ENCODE measurements at regions not wholly inside any gene's neighbourhood (a gene's known extent, or its start where the extent isn't known, plus 50 kb on each side); places are given as distances from the start of the nearest gene placed in this dataset.

DNA sequence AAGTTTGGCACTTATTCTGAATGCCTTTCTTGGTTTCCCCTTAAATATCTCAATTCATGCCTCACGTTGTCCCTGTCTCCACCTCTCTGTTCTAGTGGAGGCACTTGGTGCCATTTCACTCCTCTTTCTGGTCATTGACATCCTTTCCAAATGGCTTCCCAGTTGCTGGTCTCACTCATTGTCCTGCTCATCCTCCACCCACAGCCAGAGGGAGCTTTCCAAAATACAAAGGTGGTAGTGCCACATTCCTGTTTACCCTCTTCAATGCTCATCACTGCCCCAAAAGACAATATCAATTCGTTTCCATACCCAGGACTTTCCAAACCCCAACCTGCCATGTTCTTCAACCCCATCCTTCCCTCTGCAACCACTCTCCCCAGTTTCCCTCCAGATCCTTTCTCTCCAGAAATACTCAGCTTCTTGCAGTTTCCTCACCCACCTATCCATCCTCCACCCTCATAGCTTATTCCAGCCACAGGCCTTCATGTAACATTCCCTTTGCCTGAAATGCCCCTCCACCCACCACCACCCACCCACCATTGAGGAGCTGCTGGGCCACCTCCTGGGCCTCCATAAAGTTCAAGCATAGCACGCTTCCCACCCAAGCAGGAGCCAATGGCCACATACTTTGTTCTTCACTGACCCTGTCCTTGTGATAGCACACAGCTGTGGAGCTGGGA lies 63.1 kb upstream of the ADRB1 start:
- POLR2A ChIA-PET, result no interaction called here
- TF ChIP-seq L3MBTL2 (conservative IDR thresholded peaks at IDR 0.05), result no peak
- no peak for TF ChIP-seq NFRKB (IDR thresholded peaks at IDR 0.05)
- TF ChIP-seq ELF4 (IDR thresholded peaks at IDR 0.05), result no peak
- TF ChIP-seq LEF1 (IDR thresholded peaks at IDR 0.05; ENCODE audit: borderline replicate concordance), result no peak
- TF ChIP-seq FOXM1 (IDR thresholded peaks at IDR 0.05; ENCODE audit: borderline replicate concordance), result no peak
- no peak for TF ChIP-seq CTBP1 (IDR thresholded peaks at IDR 0.05; ENCODE audit: borderline replicate concordance)
- TF ChIP-seq, protein P1, sequence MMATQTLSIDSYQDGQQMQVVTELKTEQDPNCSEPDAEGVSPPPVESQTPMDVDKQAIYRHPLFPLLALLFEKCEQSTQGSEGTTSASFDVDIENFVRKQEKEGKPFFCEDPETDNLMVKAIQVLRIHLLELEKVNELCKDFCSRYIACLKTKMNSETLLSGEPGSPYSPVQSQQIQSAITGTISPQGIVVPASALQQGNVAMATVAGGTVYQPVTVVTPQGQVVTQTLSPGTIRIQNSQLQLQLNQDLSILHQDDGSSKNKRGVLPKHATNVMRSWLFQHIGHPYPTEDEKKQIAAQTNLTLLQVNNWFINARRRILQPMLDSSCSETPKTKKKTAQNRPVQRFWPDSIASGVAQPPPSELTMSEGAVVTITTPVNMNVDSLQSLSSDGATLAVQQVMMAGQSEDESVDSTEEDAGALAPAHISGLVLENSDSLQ (IDR thresholded peaks at IDR 0.05), result no peak
- no peak for TF ChIP-seq ZNF384 (IDR thresholded peaks at IDR 0.05)
- TF ChIP-seq FOXK2 (IDR thresholded peaks at IDR 0.05), result no peak
- no peak for TF ChIP-seq ARNT (IDR thresholded peaks at IDR 0.05)
- TF ChIP-seq SP1 (IDR thresholded peaks at IDR 0.05), result no peak
- no peak for TF ChIP-seq SUZ12 (IDR thresholded peaks at IDR 0.05)
- TF ChIP-seq HDGF (IDR thresholded peaks at IDR 0.05; ENCODE audit: borderline replicate concordance), result no peak
- TF ChIP-seq TARDBP (IDR thresholded peaks at IDR 0.05), result no peak
- TF ChIP-seq FOXA1 (IDR thresholded peaks at IDR 0.05), result no peak
- no peak for TF ChIP-seq BHLHE40 (IDR thresholded peaks at IDR 0.05; ENCODE audit: borderline replicate concordance)
- no peak for DNase-seq (ENCODE audit: extremely low spot score)
- CTCF ChIA-PET, result interaction anchor here (0.8 to 1.2 kb wide), 2 partner anchors 21 to 122 kb away, joined by 3 read pairs; no protein-coding TSS in a partner anchor

DNA sequence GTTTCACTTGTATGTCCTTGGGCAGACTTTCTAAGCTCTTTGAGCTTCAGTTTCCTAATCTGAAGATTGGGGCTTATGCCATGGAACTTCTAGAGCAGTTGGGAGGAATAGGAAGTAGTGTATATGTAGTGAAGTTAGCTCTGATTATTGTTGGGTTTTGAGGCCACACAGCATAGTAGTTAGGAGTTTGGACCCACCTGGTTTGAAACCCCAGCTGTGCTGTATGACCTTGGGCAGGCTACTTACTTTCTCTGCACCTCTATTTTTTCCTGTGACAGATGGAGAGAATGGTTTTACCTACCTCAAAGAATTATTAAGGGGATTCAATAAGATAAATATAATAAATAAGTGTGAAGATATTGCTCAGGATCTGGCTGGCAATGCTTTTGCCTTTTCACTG lies 61.4 kb upstream of the ADRB1 start:
- no peak for DNase-seq (ENCODE audit: extremely low spot score)
- no peak for TF ChIP-seq CTBP1 (IDR thresholded peaks at IDR 0.05; ENCODE audit: borderline replicate concordance)
- no peak for TF ChIP-seq SUZ12 (IDR thresholded peaks at IDR 0.05)
- no peak for TF ChIP-seq TARDBP (IDR thresholded peaks at IDR 0.05)
- TF ChIP-seq BHLHE40 (IDR thresholded peaks at IDR 0.05; ENCODE audit: borderline replicate concordance), result no peak
- no peak for TF ChIP-seq NFRKB (IDR thresholded peaks at IDR 0.05)
- TF ChIP-seq FOXM1 (IDR thresholded peaks at IDR 0.05; ENCODE audit: borderline replicate concordance), result no peak
- no peak for TF ChIP-seq ZNF384 (IDR thresholded peaks at IDR 0.05)
- TF ChIP-seq ELF4 (IDR thresholded peaks at IDR 0.05), result no peak
- no peak for TF ChIP-seq FOXA1 (IDR thresholded peaks at IDR 0.05)
- no peak for TF ChIP-seq ARNT (IDR thresholded peaks at IDR 0.05)
- TF ChIP-seq SP1 (IDR thresholded peaks at IDR 0.05), result no peak
- TF ChIP-seq, protein P1 (IDR thresholded peaks at IDR 0.05), result no peak
- CTCF ChIA-PET, result no interaction called here
- POLR2A ChIA-PET, result no interaction called here

DNA sequence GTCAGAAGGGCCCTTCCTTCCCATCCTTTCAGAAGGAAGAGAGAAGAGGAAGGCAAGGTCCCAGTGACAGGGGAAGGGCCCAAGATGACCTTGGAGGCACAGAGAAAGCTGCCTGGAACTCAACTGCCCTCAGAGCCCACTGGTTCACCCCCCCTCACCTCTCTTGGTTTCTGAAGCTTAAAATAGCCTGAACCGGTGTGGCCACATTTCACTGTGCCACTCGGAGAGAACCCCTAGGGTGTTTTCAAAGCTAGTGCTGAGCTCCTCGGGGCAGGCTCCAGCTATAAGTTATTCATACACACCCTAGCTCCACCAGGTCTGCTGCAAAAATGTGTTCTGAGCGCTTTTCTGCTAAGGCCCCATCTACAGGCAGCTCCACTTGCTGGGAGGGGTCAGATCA lies 60.9 kb upstream of the ADRB1 start:
- TF ChIP-seq ELF4 (IDR thresholded peaks at IDR 0.05) (no peak), BHLHE40 (IDR thresholded peaks at IDR 0.05; ENCODE audit: borderline replicate concordance) (no peak), LEF1 (IDR thresholded peaks at IDR 0.05; ENCODE audit: borderline replicate concordance) (no peak), FOXM1 (IDR thresholded peaks at IDR 0.05; ENCODE audit: borderline replicate concordance) (no peak), CTBP1 (IDR thresholded peaks at IDR 0.05; ENCODE audit: borderline replicate concordance) (no peak), NFRKB (IDR thresholded peaks at IDR 0.05) (no peak), SUZ12 (IDR thresholded peaks at IDR 0.05) (no peak), HDGF (IDR thresholded peaks at IDR 0.05; ENCODE audit: borderline replicate concordance) (no peak), ARNT (IDR thresholded peaks at IDR 0.05) (no peak), L3MBTL2 (conservative IDR thresholded peaks at IDR 0.05) (no peak), ZNF384 (IDR thresholded peaks at IDR 0.05) (no peak), TARDBP (IDR thresholded peaks at IDR 0.05) (no peak), FOXA1 (IDR thresholded peaks at IDR 0.05) (no peak), SP1 (IDR thresholded peaks at IDR 0.05) (no peak), FOXK2 (IDR thresholded peaks at IDR 0.05) (no peak)
- TF ChIP-seq, protein P1 (IDR thresholded peaks at IDR 0.05), result no peak
- CTCF ChIA-PET, result no interaction called here
- POLR2A ChIA-PET, result no interaction called here
- DNase-seq (ENCODE audit: extremely low spot score), result no peak

DNA sequence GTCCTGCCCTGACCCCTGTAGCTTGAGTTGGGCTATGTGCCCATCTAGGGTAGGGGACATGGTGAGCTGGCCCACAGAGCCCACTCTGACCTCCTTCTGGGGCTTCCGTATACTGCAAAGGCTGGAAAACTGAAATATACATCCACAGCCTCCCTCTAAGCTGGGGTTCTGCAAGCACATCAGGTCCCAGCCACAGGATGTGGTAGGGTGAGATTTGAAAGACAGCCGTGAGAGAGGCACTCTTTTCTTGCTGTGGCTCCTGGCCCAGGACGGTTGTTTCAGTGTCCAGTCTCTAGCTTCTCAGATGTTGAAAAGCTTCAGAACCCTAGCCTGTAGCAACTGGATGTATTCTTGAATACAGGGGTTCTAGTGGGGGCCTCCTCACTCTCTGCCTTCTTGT lies 60.1 kb upstream of the ADRB1 start:
- ChIA-PET CTCF (no interaction called here), POLR2A (no interaction called here)
- DNase-seq (ENCODE audit: extremely low spot score), result no peak
- TF ChIP-seq SP1 (IDR thresholded peaks at IDR 0.05) (no peak), TARDBP (IDR thresholded peaks at IDR 0.05) (no peak), BHLHE40 (IDR thresholded peaks at IDR 0.05; ENCODE audit: borderline replicate concordance) (no peak), ELF4 (IDR thresholded peaks at IDR 0.05) (no peak), ZNF384 (IDR thresholded peaks at IDR 0.05) (no peak), ARNT (IDR thresholded peaks at IDR 0.05) (no peak), FOXK2 (IDR thresholded peaks at IDR 0.05) (no peak), CTBP1 (IDR thresholded peaks at IDR 0.05; ENCODE audit: borderline replicate concordance) (no peak), SUZ12 (IDR thresholded peaks at IDR 0.05) (no peak), FOXA1 (IDR thresholded peaks at IDR 0.05) (no peak), LEF1 (IDR thresholded peaks at IDR 0.05; ENCODE audit: borderline replicate concordance) (no peak), L3MBTL2 (conservative IDR thresholded peaks at IDR 0.05) (no peak)

DNA sequence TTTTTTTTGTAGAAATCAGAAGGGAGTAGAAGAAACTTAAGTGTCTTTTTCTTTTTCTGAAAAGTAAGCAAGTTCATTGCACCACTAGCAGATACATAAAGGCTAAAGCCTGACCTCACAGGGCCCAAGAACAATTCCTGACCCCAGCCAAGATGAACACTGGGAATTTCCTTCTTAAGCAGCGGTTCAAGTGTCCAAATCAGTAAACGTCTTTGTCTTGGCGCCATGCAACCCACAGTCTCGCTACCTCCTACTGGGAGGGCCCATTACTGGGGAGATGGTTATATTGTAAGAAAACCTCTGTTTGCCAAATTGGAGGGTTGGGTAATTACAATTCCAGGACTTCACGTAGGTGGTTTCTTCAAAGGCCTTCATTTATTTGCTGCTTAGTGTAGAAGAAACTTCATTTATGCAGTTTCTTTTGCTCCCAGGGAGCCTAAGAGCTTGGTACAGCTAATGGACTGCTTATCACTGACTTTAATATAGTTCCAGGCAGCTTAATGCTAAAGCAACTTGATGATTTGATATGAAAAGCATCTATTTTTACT lies 58.3 kb upstream of the ADRB1 start:
- CTCF ChIA-PET, result no interaction called here
- POLR2A ChIA-PET, result no interaction called here
- TF ChIP-seq ZNF384 (IDR thresholded peaks at IDR 0.05) (no peak), TARDBP (IDR thresholded peaks at IDR 0.05) (no peak), LEF1 (IDR thresholded peaks at IDR 0.05; ENCODE audit: borderline replicate concordance) (no peak), SP1 (IDR thresholded peaks at IDR 0.05) (no peak), FOXK2 (IDR thresholded peaks at IDR 0.05) (no peak), L3MBTL2 (conservative IDR thresholded peaks at IDR 0.05) (no peak), FOXM1 (IDR thresholded peaks at IDR 0.05; ENCODE audit: borderline replicate concordance) (no peak)

DNA sequence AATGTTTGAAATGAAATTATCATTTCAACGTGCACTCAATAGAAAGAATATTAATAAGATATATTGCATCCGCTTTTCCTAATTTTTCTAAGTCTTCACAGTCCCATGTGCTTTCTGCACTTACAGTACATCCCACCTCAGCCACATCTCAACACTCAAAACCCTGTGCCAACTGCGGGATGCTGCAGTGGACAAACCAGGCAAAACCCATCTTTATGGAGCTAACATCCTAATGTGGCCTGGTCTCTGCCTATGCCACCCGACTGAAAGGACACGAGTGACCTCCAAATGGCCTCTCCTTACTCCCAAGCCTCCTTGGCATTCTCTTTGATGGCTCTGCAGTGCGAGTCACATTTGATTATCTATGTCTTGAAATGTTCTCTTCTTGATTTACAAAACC lies 57.4 kb upstream of the ADRB1 start:
- no peak for DNase-seq (ENCODE audit: extremely low spot score)
- POLR2A ChIA-PET, result no interaction called here
- TF ChIP-seq FOXA1 (IDR thresholded peaks at IDR 0.05) (no peak), ELF4 (IDR thresholded peaks at IDR 0.05) (no peak)
- TF ChIP-seq, protein P1 (IDR thresholded peaks at IDR 0.05), result no peak
- CTCF ChIA-PET, result no interaction called here

More for the DNA sequence above, 58.3 kb upstream of the ADRB1 start:
- DNase-seq (ENCODE audit: extremely low spot score), result no peak
